HG03439 (cell line): ENCODE measurements at regions not wholly inside any gene's neighbourhood (a gene's known extent, or its start where the extent isn't known, plus 50 kb on each side); places are given as distances from the start of the nearest gene placed in this dataset.

Source experiments
- ATAC-seq: cut with Tn5 transposase; IDR thresholded peaks from one replicate; pipeline ENCODE4 v1.9.1; 2021; ENCODE audit warnings: mild to moderate bottlenecking, moderate library complexity; ENCODE audit not compliant: unreplicated experiment

GRCh38 chr14:97180304-97181200, 383.4 kb downstream of the VRK1 start:
- ATAC-seq = no peak

- ATAC-seq = no peak
These were observed 388.0 kb downstream of the VRK1 start for GRCh38 chr14:97185186-97185585.

- no peak for ATAC-seq
These were observed 390.7 kb downstream of the VRK1 start for GRCh38 chr14:97187916-97188315.

- ATAC-seq = no peak
These were observed 399.2 kb downstream of the VRK1 start for GRCh38 chr14:97196336-97196735.

- no peak for ATAC-seq
These were observed 401.6 kb downstream of the VRK1 start for GRCh38 chr14:97198813-97199212.

- ATAC-seq = no peak
These were observed 403.1 kb downstream of the VRK1 start for GRCh38 chr14:97200245-97200644.

GRCh38 chr14:97206916-97207315, 409.7 kb downstream of the VRK1 start:
- no peak for ATAC-seq

- no peak for ATAC-seq
These were observed 413.0 kb downstream of the VRK1 start for GRCh38 chr14:97210202-97210601.

- no peak for ATAC-seq
These were observed 415.2 kb downstream of the VRK1 start for GRCh38 chr14:97212399-97212798.

GRCh38 chr14:97213720-97214119, 416.5 kb downstream of the VRK1 start:
- no peak for ATAC-seq

GRCh38 chr14:97215263-97215969, 418.2 kb downstream of the VRK1 start:
- no peak for ATAC-seq

GRCh38 chr14:97217111-97217885, 420.1 kb downstream of the VRK1 start:
- no peak for ATAC-seq

GRCh38 chr14:97218274-97218673, 421.1 kb downstream of the VRK1 start:
- ATAC-seq = no peak

- no peak for ATAC-seq
These were observed 421.7 kb downstream of the VRK1 start for GRCh38 chr14:97218691-97219430.

- no peak for ATAC-seq
These were observed 422.3 kb downstream of the VRK1 start for GRCh38 chr14:97219431-97220017.

GRCh38 chr14:97221572-97222285, 424.5 kb downstream of the VRK1 start:
- no peak for ATAC-seq

GRCh38 chr14:97224016-97224415, 426.8 kb downstream of the VRK1 start:
- no peak for ATAC-seq

GRCh38 chr14:97230051-97230450, 432.9 kb downstream of the VRK1 start:
- ATAC-seq = no peak

- no peak for ATAC-seq
These were observed 436.3 kb downstream of the VRK1 start for GRCh38 chr14:97233319-97233985.
